IMR-90 (cell line): ENCODE measurements at regions not wholly inside any gene's neighbourhood (a gene's known extent, or its start where the extent isn't known, plus 50 kb on each side); places are given as distances from the start of the nearest gene placed in this dataset.

Source experiments
- ATAC-seq: fragments of 200-7000 bp; cut with Tn5 transposase; 2 replicates; pipeline ENCODE4 v1.9.1; 2020; ENCODE audit warnings: low read depth, mild to moderate bottlenecking, moderate library complexity
- BruUV-seq: library from RNA; stranded (reverse); fragments of 400-500 nt; replicated peaks from 2 replicates; lab custom pipeline; 2021; lab: Mats Ljungman, UMichigan
- CTCF ChIA-PET: fragments of 300-600 bp; formaldehyde crosslinking; extraction: SDS; loops from one replicate; lab custom pipeline; 2021; ENCODE audit warnings: antibody characterized with exemption; lab: Yijun Ruan, JAX
- POLR2A ChIA-PET: fragments of 300-600 bp; sonication (Branson Sonifier 250); formaldehyde crosslinking; loops from one replicate; lab custom pipeline; 2022; ENCODE audit warnings: antibody characterized with exemption; ENCODE audit not compliant: unreplicated experiment; lab: Charles Lee
- DNase-seq: peaks from one replicate; pipeline ENCODE4 v3.0.0; 2013
- H2AFZ ChIP-seq: replicated peaks from 2 replicates; pipeline ENCODE3; 2013; ENCODE audit warnings: low read length, mild to moderate bottlenecking; ENCODE audit not compliant: poor library complexity
- H2AK5ac ChIP-seq: 2 replicates; pipeline ENCODE4 v1.6.1; 2013; ENCODE audit warnings: low read depth, low read length, inconsistent platforms
- H2AK9ac ChIP-seq: replicated peaks from 2 replicates; pipeline ENCODE3; 2013; ENCODE audit warnings: mild to moderate bottlenecking, low read depth, low read length, moderate library complexity; ENCODE audit not compliant: poor library complexity
- H2BK120ac ChIP-seq: 2 replicates; pipeline ENCODE4 v1.6.1; 2013; ENCODE audit warnings: low read depth, low read length, inconsistent platforms
- H2BK15ac ChIP-seq: 3 replicates; pipeline ENCODE4 v1.6.1; 2013; ENCODE audit warnings: low read depth, low read length, inconsistent platforms
- H2BK20ac ChIP-seq: 2 replicates; pipeline ENCODE4 v1.6.1; 2013; ENCODE audit warnings: low read depth, mild to moderate bottlenecking, inconsistent platforms, low read length, moderate library complexity
- H2BK5ac ChIP-seq: 2 replicates; pipeline ENCODE4 v1.6.1; 2013; ENCODE audit warnings: mild to moderate bottlenecking, low read depth, low read length, inconsistent platforms; ENCODE audit not compliant: poor library complexity, severe bottlenecking
- H3K14ac ChIP-seq: replicated peaks from 2 replicates; pipeline ENCODE4 v1.6.1; 2013; ENCODE audit warnings: low read depth, low read length, inconsistent platforms
- H3K18ac ChIP-seq: 2 replicates; pipeline ENCODE4 v1.6.1; 2013; ENCODE audit warnings: low read depth, low read length, control low read depth
- H3K23ac ChIP-seq: 2 replicates; pipeline ENCODE4 v1.6.1; 2013; ENCODE audit warnings: low read depth, low read length, inconsistent platforms
- H3K27ac ChIP-seq: 2 replicates; pipeline ENCODE4 v1.5.1; 2013; ENCODE audit warnings: mild to moderate bottlenecking, control low read depth, low read length; ENCODE audit not compliant: insufficient read depth
- H3K27me3 ChIP-seq: 2 replicates; pipeline ENCODE4 v1.6.1; 2013; ENCODE audit warnings: low read length; ENCODE audit not compliant: control insufficient read depth, insufficient read depth
- H3K36me3 ChIP-seq: 2 replicates; pipeline ENCODE4 v1.6.1; 2013; ENCODE audit warnings: low read length, mixed read lengths; ENCODE audit not compliant: control insufficient read depth, insufficient read depth
- H3K4ac ChIP-seq: 2 replicates; pipeline ENCODE4 v1.6.1; 2013; ENCODE audit warnings: low read depth, low read length, inconsistent platforms
- H3K4me1 ChIP-seq: 2 replicates; pipeline ENCODE4 v1.6.1; 2013; ENCODE audit warnings: low read length, mixed read lengths; ENCODE audit not compliant: control insufficient read depth, insufficient read depth
- H3K4me2 ChIP-seq: 2 replicates; pipeline ENCODE4 v1.6.1; 2013; ENCODE audit warnings: low read depth, mild to moderate bottlenecking, control low read depth, low read length, moderate library complexity
- H3K4me3 ChIP-seq: 2 replicates; pipeline ENCODE4 v1.5.1; 2013; ENCODE audit warnings: low read depth, mild to moderate bottlenecking, control low read depth, low read length, moderate library complexity; ENCODE audit not compliant: insufficient read depth
- H3K56ac ChIP-seq: 2 replicates; pipeline ENCODE4 v1.6.1; 2013; ENCODE audit warnings: low read length, inconsistent platforms; ENCODE audit not compliant: insufficient read depth; ENCODE audit errors: extremely low read depth
- H3K79me1 ChIP-seq, 2 experiments: 2 replicates each; pipeline ENCODE4 v1.6.1; 2013; ENCODE audit warnings: low read length in 2 of 2, inconsistent platforms in 1 of 2, low read depth in 1 of 2
- H3K9ac ChIP-seq: 2 replicates; pipeline ENCODE4 v1.6.1; 2013; ENCODE audit warnings: low read depth, low read length, control low read depth
- H3K9me1 ChIP-seq: 2 replicates; pipeline ENCODE4 v1.6.1; 2013; ENCODE audit warnings: low read length, inconsistent platforms; ENCODE audit not compliant: insufficient read depth
- H3K9me3 ChIP-seq: 2 replicates; pipeline ENCODE4 v1.6.1; 2013; ENCODE audit warnings: low read length; ENCODE audit not compliant: control insufficient read depth, insufficient read depth
- H4K20me1 ChIP-seq: 2 replicates; pipeline ENCODE4 v1.6.1; 2013; ENCODE audit warnings: low read length, inconsistent platforms; ENCODE audit not compliant: insufficient read depth
- H4K5ac ChIP-seq: 2 replicates; pipeline ENCODE4 v1.6.1; 2013; ENCODE audit warnings: mild to moderate bottlenecking, low read depth, low read length, control low read depth
- H4K8ac ChIP-seq, 2 experiments: 2 replicates each; pipeline ENCODE4 v1.6.1; 2013; ENCODE audit warnings: low read depth in 2 of 2, low read length in 2 of 2, control low read depth in 1 of 2, inconsistent platforms in 1 of 2
- H4K91ac ChIP-seq: 2 replicates; pipeline ENCODE4 v1.6.1; 2013; ENCODE audit warnings: low read depth, low read length, inconsistent platforms; ENCODE audit not compliant: insufficient read depth
- BHLHE40 ChIP-seq: fragments of 150-350 bp; IDR thresholded peaks from 2 replicates; pipeline ENCODE4 v1.6.1; 2016; ENCODE audit warnings: mild to moderate bottlenecking, low read depth, low read length
- CHD1 ChIP-seq: IDR thresholded peaks from 2 replicates; pipeline ENCODE4 v1.6.1; 2012; ENCODE audit warnings: low read depth, low read length, improper control_type of control experiment
- MAFK ChIP-seq: IDR thresholded peaks from 2 replicates; pipeline ENCODE4 v1.6.1; 2012; ENCODE audit warnings: low read depth, low read length, improper control_type of control experiment
- MAZ ChIP-seq: IDR thresholded peaks from 2 replicates; pipeline ENCODE4 v1.6.1; 2012; ENCODE audit warnings: low read depth, mild to moderate bottlenecking, low read length, improper control_type of control experiment, moderate library complexity, borderline replicate concordance
- NFE2L2 ChIP-seq: fragments of 150-350 bp; IDR thresholded peaks from 2 replicates; pipeline ENCODE4 v1.6.1; 2016; ENCODE audit warnings: low read depth, mild to moderate bottlenecking, low read length
- POLR2A ChIP-seq: IDR thresholded peaks from 2 replicates; pipeline ENCODE4 v1.6.1; 2012; ENCODE audit warnings: mild to moderate bottlenecking, low read depth, low read length
- USF2 ChIP-seq: fragments of 150-350 bp; IDR thresholded peaks from 2 replicates; pipeline ENCODE4 v1.6.1; 2017; ENCODE audit warnings: mild to moderate bottlenecking, antibody characterized with exemption, low read length, low read depth
- WGBS, 2 experiments: methylation state at CpG; one replicate each; pipeline versions ENCODE4 v1.1.5 to v1.1.7; 2013; ENCODE audit warnings: missing lambda C conversion rate in 2 of 2; ENCODE audit not compliant: insufficient read length in 1 of 2; ENCODE audit errors: extremely low coverage in 2 of 2; 5-methylcytosine and 5-hydroxymethylcytosine counted together
- dilution Hi-C: fragments of 300-500 bp; cut with HindIII; formaldehyde crosslinking; loops from one replicate; pipeline ENCODE4 v1.14.3; 2018; ENCODE audit warnings: low sequenced_read_pairs; ENCODE audit not compliant: unreplicated experiment
- in situ Hi-C: fragments of 300-500 bp; cut with MboI; formaldehyde crosslinking; loops from 3 replicates; pipeline ENCODE4 v1.14.3; 2019; ENCODE audit warnings: low sequenced_read_pairs, inconsistent platforms, mixed read lengths
- intact Hi-C: fragments of 100-400 bp; cut with micrococcal nuclease; formaldehyde crosslinking; loops from 2 replicates; pipeline ENCODE4 v1.10.0; 2022
- TF ChIP-seq, protein P1 (sequence below): fragments of 150-350 bp; IDR thresholded peaks from 2 replicates; pipeline ENCODE4 v1.6.1; 2016; ENCODE audit warnings: low read depth, mild to moderate bottlenecking, low read length, moderate library complexity, borderline replicate concordance
- TF ChIP-seq, protein P2 (sequence below): conservative IDR thresholded peaks from 2 replicates; pipeline ENCODE4 v1.5.1; 2012; ENCODE audit warnings: mild to moderate bottlenecking, low read depth, low read length, improper control_type of control experiment

GRCh38 chr9:68609901-68610415, 69.3 kb upstream of the TMEM252 start:
- Histone ChIP-seq H3K4ac (no peak overlapping the region), H2BK20ac (no peak overlapping the region), H4K8ac (no peak overlapping the region), H3K36me3 (no peaks in the 10 kb centered on the region), H3K27ac (no peak overlapping the region), H3K23ac (no peak overlapping the region), H2BK5ac (no peak overlapping the region), H2BK15ac (no peak overlapping the region), H3K56ac (no peak overlapping the region), H3K4me2 (no peak overlapping the region), H3K14ac (no peak overlapping the region), H3K9me3 (no peaks in the 10 kb centered on the region), H3K27me3 (no peaks in the 10 kb centered on the region), H4K5ac (no peak overlapping the region), H2BK120ac (no peak overlapping the region), H3K9ac (no peak overlapping the region), H2AFZ (no peak overlapping the region), H4K20me1 (no peaks in the 10 kb centered on the region), H3K18ac (no peak overlapping the region), H2AK5ac (no peak overlapping the region), H3K9me1 (no peaks in the 10 kb centered on the region), H2AK9ac (no peak overlapping the region), H3K4me1 (no peaks in the 10 kb centered on the region), H3K4me3 (no peak overlapping the region), H4K91ac (no peak overlapping the region), H3K79me1 (no peaks in the 10 kb centered on the region)
- DNase-seq (no peak), ATAC-seq (no peak)
- ChIA-PET POLR2A (no interaction called here), CTCF (no interaction called here)
- no CpG with 5 or more reads among the region's 7 CpGs for WGBS, 2 experiments
- TF ChIP-seq POLR2A: no peak
- TF ChIP-seq MAZ: no peak
- TF ChIP-seq MAFK: no peak
- TF ChIP-seq NFE2L2: no peak
- TF ChIP-seq, protein P1, sequence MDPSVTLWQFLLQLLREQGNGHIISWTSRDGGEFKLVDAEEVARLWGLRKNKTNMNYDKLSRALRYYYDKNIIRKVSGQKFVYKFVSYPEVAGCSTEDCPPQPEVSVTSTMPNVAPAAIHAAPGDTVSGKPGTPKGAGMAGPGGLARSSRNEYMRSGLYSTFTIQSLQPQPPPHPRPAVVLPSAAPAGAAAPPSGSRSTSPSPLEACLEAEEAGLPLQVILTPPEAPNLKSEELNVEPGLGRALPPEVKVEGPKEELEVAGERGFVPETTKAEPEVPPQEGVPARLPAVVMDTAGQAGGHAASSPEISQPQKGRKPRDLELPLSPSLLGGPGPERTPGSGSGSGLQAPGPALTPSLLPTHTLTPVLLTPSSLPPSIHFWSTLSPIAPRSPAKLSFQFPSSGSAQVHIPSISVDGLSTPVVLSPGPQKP: no peak
- no peak for TF ChIP-seq USF2
- no peak for TF ChIP-seq BHLHE40
- TF ChIP-seq, protein P2, sequence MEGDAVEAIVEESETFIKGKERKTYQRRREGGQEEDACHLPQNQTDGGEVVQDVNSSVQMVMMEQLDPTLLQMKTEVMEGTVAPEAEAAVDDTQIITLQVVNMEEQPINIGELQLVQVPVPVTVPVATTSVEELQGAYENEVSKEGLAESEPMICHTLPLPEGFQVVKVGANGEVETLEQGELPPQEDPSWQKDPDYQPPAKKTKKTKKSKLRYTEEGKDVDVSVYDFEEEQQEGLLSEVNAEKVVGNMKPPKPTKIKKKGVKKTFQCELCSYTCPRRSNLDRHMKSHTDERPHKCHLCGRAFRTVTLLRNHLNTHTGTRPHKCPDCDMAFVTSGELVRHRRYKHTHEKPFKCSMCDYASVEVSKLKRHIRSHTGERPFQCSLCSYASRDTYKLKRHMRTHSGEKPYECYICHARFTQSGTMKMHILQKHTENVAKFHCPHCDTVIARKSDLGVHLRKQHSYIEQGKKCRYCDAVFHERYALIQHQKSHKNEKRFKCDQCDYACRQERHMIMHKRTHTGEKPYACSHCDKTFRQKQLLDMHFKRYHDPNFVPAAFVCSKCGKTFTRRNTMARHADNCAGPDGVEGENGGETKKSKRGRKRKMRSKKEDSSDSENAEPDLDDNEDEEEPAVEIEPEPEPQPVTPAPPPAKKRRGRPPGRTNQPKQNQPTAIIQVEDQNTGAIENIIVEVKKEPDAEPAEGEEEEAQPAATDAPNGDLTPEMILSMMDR: no peak
- TF ChIP-seq CHD1: no peak
- BruUV-seq: no TSS peak
- in situ Hi-C loops (no loop called here), dilution Hi-C loops (no loop called here), intact Hi-C loops (no loop called here)
